ENCODE measurements at regions not wholly inside any gene's neighbourhood (a gene's known extent, or its start where the extent isn't known, plus 50 kb on each side); places are given as distances from the start of the nearest gene placed in this dataset.

- Histone ChIP-seq H3K4me3 (replicated peaks in 1 of 4; ENCODE audit: control extremely low read depth in 1 of 4, insufficient read depth in 1 of 4, low read depth in 3 of 4, low read length in 4 of 4) (no peak overlapping the region), H3K36me3 (ENCODE audit: control insufficient read depth, insufficient read depth, low read length) (no peaks in the 10 kb centered on the region), H3K4me2 (ENCODE audit: extremely low read depth, insufficient read depth, low read length) (no peak overlapping the region), H4K20me1 (ENCODE audit: control insufficient read depth, extremely low read depth, insufficient read depth, low read length) (no peaks in the 10 kb centered on the region), H3K4me1 (ENCODE audit: control insufficient read depth, extremely low read depth, insufficient read depth, low read length) (no peaks in the 10 kb centered on the region), H2AFZ (ENCODE audit: low read length) (no peak overlapping the region), H3K9me3 (ENCODE audit: control insufficient read depth, insufficient read depth, low read depth, low read length) (no peaks in the 10 kb centered on the region), H3K9ac (ENCODE audit: insufficient read depth, low read length) (no peak overlapping the region), H3K27me3 (ENCODE audit: control insufficient read depth, insufficient read depth, low read length) (no peaks in the 10 kb centered on the region), H3K27ac (ENCODE audit: insufficient read depth, low read length) (no peak overlapping the region), H3K79me2 (ENCODE audit: control insufficient read depth, insufficient read depth, low read length) (no peaks in the 10 kb centered on the region)
- no peak for TF ChIP-seq EZH2 (IDR thresholded peaks at IDR 0.05; ENCODE audit: low read length, missing control alignments)
- no peak for TF ChIP-seq CTCF (conservative IDR thresholded peaks at IDR 0.05 in 1 of 2, IDR thresholded peaks at IDR 0.05 in 1 of 2; ENCODE audit: low read depth in 1 of 2, low read length in 2 of 2)
- DNase-seq (ENCODE audit: low read depth in 2 of 2), result no peak
These were observed 1315.0 kb upstream of the CDH2 start for GRCh38 chr18:29491907-29492306.

GRCh38 chr18:29488617-29489016, 1311.7 kb upstream of the CDH2 start:
- H3K79me2 ChIP-seq (ENCODE audit: control insufficient read depth, insufficient read depth, low read length), result no peaks in the 10 kb centered on the region
- DNase-seq (ENCODE audit: low read depth in 2 of 2), result peak; percentile 12 to 36
- H3K27me3 ChIP-seq (ENCODE audit: control insufficient read depth, insufficient read depth, low read length), result no peaks in the 10 kb centered on the region
- TF ChIP-seq CTCF (conservative IDR thresholded peaks at IDR 0.05 in 1 of 2, IDR thresholded peaks at IDR 0.05 in 1 of 2; ENCODE audit: low read depth in 1 of 2, low read length in 2 of 2), result no peak
- TF ChIP-seq EZH2 (IDR thresholded peaks at IDR 0.05; ENCODE audit: low read length, missing control alignments), result no peak
- H3K4me3 ChIP-seq (replicated peaks in 1 of 4; ENCODE audit: control extremely low read depth in 1 of 4, insufficient read depth in 1 of 4, low read depth in 3 of 4, low read length in 4 of 4), result no peak overlapping the region
- H3K4me1 ChIP-seq (ENCODE audit: control insufficient read depth, extremely low read depth, insufficient read depth, low read length), result no peaks in the 10 kb centered on the region
- H3K9me3 ChIP-seq (ENCODE audit: control insufficient read depth, insufficient read depth, low read depth, low read length), result no peaks in the 10 kb centered on the region
- H2AFZ ChIP-seq (ENCODE audit: low read length), result no peak overlapping the region
- H3K36me3 ChIP-seq (ENCODE audit: control insufficient read depth, insufficient read depth, low read length), result no peaks in the 10 kb centered on the region
- H4K20me1 ChIP-seq (ENCODE audit: control insufficient read depth, extremely low read depth, insufficient read depth, low read length), result no peaks in the 10 kb centered on the region
- H3K4me2 ChIP-seq (ENCODE audit: extremely low read depth, insufficient read depth, low read length), result no peak overlapping the region
- H3K27ac ChIP-seq (ENCODE audit: insufficient read depth, low read length), result no peak overlapping the region
- no peak overlapping the region for H3K9ac ChIP-seq (ENCODE audit: insufficient read depth, low read length)

- Histone ChIP-seq H2AFZ (ENCODE audit: low read length) (no peak overlapping the region), H3K27ac (ENCODE audit: insufficient read depth, low read length) (no peak overlapping the region), H3K9ac (ENCODE audit: insufficient read depth, low read length) (no peak overlapping the region), H3K9me3 (ENCODE audit: control insufficient read depth, insufficient read depth, low read depth, low read length) (no peaks in the 10 kb centered on the region), H3K4me2 (ENCODE audit: extremely low read depth, insufficient read depth, low read length) (no peak overlapping the region), H3K27me3 (ENCODE audit: control insufficient read depth, insufficient read depth, low read length) (no peaks in the 10 kb centered on the region), H3K4me3 (replicated peaks in 1 of 4; ENCODE audit: control extremely low read depth in 1 of 4, insufficient read depth in 1 of 4, low read depth in 3 of 4, low read length in 4 of 4) (no peak overlapping the region), H3K4me1 (ENCODE audit: control insufficient read depth, extremely low read depth, insufficient read depth, low read length) (no peaks in the 10 kb centered on the region), H3K36me3 (ENCODE audit: control insufficient read depth, insufficient read depth, low read length) (no peaks in the 10 kb centered on the region), H4K20me1 (ENCODE audit: control insufficient read depth, extremely low read depth, insufficient read depth, low read length) (no peaks in the 10 kb centered on the region), H3K79me2 (ENCODE audit: control insufficient read depth, insufficient read depth, low read length) (no peaks in the 10 kb centered on the region)
- TF ChIP-seq CTCF (conservative IDR thresholded peaks at IDR 0.05 in 1 of 2, IDR thresholded peaks at IDR 0.05 in 1 of 2; ENCODE audit: low read depth in 1 of 2, low read length in 2 of 2), result no peak
- no peak for TF ChIP-seq EZH2 (IDR thresholded peaks at IDR 0.05; ENCODE audit: low read length, missing control alignments)
- DNase-seq (ENCODE audit: low read depth in 2 of 2), result no peak
These were observed 1288.6 kb upstream of the CDH2 start for GRCh38 chr18:29465526-29465925.

All from fibroblast of lung (primary cell).